ENCODE measurements at regions not wholly inside any gene's neighbourhood (a gene's known extent, or its start where the extent isn't known, plus 50 kb on each side); places are given as distances from the start of the nearest gene placed in this dataset.

DNA sequence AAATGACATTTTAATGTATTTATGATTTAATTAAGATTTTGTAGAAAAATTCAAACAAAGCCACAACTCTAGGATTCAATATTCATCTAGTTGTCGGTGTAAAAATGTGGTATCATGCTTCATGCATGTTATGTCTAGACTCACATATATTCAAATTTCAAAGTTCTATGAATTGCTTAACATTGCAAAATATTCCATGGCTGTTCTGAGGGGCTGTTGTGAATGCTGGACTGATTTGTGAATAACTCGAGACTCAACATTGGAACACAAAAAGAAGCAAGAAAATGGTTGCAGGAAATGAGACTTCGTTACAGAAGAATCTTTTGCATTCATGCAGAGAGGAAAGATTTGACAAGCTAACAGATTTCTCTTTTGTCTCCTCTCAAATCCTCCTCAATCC is 705.9 kb downstream of the DHX35 start:
- TF ChIP-seq, protein P1, sequence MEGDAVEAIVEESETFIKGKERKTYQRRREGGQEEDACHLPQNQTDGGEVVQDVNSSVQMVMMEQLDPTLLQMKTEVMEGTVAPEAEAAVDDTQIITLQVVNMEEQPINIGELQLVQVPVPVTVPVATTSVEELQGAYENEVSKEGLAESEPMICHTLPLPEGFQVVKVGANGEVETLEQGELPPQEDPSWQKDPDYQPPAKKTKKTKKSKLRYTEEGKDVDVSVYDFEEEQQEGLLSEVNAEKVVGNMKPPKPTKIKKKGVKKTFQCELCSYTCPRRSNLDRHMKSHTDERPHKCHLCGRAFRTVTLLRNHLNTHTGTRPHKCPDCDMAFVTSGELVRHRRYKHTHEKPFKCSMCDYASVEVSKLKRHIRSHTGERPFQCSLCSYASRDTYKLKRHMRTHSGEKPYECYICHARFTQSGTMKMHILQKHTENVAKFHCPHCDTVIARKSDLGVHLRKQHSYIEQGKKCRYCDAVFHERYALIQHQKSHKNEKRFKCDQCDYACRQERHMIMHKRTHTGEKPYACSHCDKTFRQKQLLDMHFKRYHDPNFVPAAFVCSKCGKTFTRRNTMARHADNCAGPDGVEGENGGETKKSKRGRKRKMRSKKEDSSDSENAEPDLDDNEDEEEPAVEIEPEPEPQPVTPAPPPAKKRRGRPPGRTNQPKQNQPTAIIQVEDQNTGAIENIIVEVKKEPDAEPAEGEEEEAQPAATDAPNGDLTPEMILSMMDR (conservative IDR thresholded peaks at IDR 0.05; ENCODE audit: low read length): no peak
- no peak for TF ChIP-seq EZH2phosphoT487 (IDR thresholded peaks at IDR 0.05; ENCODE audit: borderline replicate concordance)
